GM19240 (cell line): ENCODE measurements at regions not wholly inside any gene's neighbourhood (a gene's known extent, or its start where the extent isn't known, plus 50 kb on each side); places are given as distances from the start of the nearest gene placed in this dataset.

Experiments used
- DNase-seq: peaks from one replicate; pipeline ENCODE4 v3.0.0; 2011; ENCODE audit warnings: low spot score; ENCODE audit not compliant: insufficient read length

DNA sequence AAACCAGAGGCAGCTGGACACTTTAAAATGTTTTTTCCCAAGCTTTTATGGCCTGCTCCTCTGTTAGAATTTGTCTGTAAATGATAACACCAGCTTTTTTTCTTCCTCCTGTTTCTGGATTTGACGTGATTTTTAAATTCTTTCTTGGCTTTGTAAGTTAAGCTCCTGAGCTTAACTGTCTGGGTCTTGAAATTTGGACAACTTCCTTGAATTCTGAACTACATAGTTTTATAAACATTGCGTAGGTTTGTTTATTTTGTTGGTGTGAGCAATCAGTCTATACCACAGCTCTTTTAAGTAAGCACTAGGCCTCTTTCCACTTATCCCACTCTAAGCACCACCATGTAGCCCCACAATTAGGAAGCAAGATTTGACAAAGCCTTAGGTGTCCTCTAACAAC lies 144.4 kb upstream of the GUCY1A1 start:
- DNase-seq = no peak

- no peak for DNase-seq
Measured at GRCh38 chr4:155521382-155521781, 144.6 kb upstream of the MAP9 start.

- no peak for DNase-seq
Measured at GRCh38 chr4:155515444-155516075, 138.8 kb upstream of the MAP9 start.

DNA sequence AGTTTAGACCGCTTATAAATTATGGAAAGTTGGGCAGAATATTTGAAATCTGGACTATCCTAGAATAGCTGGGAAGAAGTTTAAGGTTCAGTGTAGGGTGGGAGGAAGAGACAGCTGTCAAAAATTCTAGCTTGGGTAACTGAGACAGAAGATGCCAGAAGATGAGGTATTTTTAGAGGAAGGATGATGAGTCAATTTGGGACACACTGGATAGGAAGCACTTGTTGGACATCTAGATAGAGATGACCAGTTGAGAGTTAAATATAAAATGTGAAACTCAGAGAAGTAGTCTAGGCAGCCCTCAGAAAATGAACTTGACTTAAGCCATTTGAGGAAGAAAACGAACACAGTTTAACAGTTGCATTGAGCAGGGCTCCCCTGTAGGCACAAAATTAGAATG lies 137.9 kb upstream of the MAP9 start:
- no peak for DNase-seq

- DNase-seq = no peak
Measured at GRCh38 chr4:155512817-155513216, 136.1 kb upstream of the MAP9 start.

GRCh38 chr4:155512046-155512445 lies 135.3 kb upstream of the MAP9 start:
- DNase-seq = no peak

- no peak for DNase-seq
Measured at GRCh38 chr4:155510771-155511170, 134.0 kb upstream of the MAP9 start.

DNA sequence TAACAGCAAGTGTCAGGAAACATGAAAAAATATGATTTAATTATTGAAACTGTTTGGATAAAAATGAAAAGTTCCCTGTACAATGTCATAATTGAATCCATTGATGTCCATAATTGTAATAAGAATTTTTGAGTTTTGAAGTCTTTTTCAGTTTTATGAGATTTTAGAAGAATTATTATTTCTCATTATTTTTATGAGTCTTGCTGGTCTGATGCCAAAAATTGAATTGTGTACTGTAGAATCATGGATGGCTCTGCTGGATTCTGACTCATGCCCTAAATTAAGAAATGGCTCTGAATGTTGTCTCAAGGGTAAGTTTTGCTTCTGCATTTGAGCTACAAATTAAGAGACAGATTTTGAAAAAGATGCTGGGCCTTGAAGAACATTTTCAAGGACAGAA lies 132.8 kb upstream of the MAP9 start:
- no peak for DNase-seq

DNA sequence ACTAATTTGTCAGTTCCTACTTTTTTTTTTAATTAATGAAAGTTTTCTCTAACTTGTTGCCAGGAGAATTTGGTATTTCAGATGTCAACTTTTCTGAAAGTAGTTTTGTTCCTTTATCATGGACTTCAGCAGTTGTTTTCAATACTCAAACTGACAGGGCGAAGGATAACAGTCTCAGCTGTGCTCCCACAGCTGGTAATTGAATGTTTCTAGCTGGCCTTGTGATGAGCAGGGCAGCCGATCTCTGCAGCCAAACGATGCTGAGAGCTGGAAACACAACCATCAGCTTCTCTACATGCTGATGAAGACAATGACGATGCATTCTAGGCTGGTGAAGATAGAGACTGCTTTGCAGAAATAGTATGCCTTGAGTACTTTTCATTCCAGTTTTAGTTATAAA lies 130.0 kb upstream of the MAP9 start:
- no peak for DNase-seq

GRCh38 chr4:155505321-155505720 lies 128.6 kb upstream of the MAP9 start:
- no peak for DNase-seq

- no peak for DNase-seq
Measured at GRCh38 chr4:155497306-155497705, 120.5 kb upstream of the MAP9 start.

DNA sequence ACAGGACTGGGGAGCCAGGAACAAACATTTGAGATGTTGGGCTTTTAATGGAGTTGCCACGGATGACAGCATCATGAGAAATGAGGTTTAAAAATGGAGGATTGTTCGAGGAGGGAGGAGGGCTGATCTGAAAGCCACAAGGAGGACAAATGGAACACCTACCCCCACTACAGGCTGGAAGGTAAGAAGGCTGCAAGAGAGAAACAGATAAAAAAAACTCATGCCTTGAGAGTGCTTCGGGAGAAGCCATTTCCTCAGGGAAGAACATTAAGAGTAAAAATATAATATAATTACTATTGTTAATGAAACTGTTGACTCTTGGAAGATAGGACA lies 119.5 kb upstream of the MAP9 start:
- DNase-seq = no peak

GRCh38 chr4:155495572-155496293 lies 119.0 kb upstream of the MAP9 start:
- DNase-seq = no peak

- no peak for DNase-seq
Measured at GRCh38 chr4:155494037-155494718, 117.4 kb upstream of the MAP9 start.

DNA sequence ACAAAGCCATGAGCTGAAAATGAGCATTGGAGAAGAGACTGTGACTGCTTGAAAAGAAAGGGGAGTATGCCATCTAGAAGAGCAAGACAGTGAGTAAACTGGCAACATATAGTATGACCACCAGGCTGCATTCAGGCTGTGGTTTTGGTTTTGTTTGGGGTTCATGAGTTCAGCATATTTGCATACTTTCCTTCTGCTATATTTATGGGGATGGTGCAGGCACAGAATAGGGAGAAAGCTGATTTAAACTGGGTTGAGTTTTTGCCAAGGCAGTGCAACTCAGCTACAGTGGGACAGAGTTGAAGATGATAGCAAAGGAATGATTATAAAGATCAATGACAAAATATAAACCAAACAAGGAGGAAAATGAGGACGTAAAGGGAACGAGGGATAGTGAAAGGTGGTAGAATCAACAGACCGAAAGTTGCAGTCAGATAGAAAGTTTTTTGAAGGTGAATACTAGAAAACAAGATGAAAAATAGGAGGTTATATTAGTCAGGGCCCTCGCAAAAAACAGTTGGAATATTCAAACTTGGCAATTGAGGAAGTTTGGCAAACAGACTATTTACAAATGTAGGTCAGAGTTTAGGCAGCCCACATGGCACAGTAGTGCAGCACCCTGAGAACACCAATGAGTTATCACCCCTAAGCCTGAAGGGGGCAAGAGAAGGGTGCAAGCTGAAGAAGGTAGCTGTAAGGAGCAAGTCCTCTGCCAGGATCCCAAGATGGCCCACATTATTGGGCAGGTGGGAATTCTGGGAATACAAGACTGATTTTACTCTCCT lies 114.8 kb upstream of the MAP9 start:
- no peak for DNase-seq

DNA sequence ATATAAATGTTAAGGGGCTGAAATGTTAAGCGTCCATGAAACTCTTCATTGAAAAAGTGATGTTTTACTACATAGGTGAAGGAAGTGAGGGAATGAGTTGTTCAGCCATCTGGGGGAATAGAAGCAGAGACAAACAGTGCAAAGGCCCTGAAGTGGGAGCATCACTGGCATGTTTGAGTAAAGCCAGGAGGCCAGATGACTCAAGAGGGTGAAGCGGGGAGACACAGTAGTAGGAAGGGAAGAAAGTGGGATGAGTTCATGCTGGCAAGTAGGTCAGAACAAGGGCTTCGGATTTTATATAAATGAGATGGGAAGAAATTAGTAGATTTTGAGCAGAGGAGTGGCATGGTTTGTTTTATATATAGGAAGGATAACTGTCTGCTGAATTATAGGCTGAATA lies 112.5 kb upstream of the MAP9 start:
- DNase-seq = no peak

DNA sequence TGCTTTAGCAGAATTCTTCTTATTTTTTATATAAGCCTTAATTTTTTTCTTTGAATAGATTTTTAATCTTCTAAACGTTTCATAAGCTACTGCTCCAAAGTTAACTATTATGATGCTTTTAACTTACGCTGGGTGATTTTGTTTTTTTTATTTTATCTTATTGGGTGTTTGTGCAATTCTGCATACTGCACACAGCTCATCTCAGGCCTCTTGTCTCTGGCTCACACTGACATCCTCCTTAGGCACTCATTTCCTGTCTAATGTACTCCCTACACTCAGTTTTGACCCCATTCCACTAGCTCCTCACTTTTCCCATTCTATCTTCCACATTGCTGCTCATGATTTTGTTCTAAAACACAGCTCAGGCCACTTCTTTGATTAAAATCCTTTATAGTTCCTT lies 111.9 kb upstream of the MAP9 start:
- DNase-seq = no peak

DNA sequence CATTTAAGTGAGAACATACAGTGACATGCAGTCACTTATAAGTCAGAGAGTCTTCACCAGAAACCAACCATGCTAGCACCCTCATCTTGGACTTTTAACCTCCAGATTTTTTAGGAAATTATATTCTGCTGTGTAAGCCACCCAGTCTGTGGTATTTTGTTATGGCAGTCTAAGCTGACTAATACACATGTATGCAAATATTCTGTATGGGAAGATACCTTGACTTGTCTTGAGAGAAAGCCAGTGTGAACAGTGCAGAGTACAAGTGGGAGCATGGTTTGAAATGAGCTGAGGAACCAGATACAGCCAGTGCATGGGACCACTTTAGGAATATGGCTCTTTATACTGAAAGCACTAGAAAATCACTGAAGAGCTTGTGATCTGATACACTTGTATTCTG lies 110.4 kb upstream of the MAP9 start:
- no peak for DNase-seq

DNA sequence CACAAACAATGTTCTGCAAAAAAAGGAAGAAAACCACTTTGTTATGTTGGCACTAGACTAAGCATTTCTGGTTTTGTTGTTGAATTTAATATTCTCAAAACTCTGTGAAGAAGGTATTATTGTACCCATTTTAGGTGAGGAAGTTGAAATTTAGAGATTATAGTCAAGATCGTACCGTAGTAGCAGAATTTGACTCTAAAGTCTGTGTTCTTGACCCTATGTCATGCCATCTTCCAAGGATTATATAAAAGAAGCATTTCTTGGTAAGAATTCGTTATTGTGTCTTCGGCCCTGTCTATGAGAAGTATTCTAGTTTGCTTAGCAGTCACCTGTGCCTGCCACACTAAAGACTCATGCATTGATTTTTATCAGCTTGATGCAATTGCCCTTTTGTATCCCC lies 104.4 kb upstream of the MAP9 start:
- no peak for DNase-seq

- DNase-seq = no peak
Measured at GRCh38 chr4:155479835-155480234, 103.1 kb upstream of the MAP9 start.

GRCh38 chr4:155478336-155478835 lies 101.6 kb upstream of the MAP9 start:
- no peak for DNase-seq

DNA sequence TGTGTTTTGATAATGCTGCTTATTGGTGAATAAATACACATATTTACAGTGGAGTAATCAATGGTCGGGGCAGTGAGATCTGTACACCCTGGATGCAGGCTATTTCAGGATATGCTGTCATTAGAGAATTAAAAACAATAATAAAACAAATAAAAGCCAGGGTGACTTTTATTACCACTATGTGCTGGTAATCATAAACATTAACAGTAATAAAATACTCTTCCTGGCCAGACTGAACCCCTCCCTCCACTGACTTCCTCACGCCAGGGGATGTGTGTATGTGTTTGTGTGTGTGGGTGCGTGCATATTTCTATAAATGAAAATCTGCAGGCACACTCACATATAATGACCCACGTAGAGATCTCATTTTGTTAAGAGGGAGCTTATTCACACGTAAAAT lies 98.0 kb upstream of the MAP9 start:
- DNase-seq = no peak
